Adrenal gland (tissue), 5 donors: ENCODE measurements at regions not wholly inside any gene's neighbourhood (a gene's known extent, or its start where the extent isn't known, plus 50 kb on each side); places are given as distances from the start of the nearest gene placed in this dataset.

ENCODE experiments used
- CTCF ChIP-seq, 6 experiments: fragments of 450-650 bp in 4 of 6; fragments of 200-600 bp in 2 of 6; sonication (generic) in 1 of 6; IDR thresholded peaks; 1 replicate in 5 of 6; 2 replicates in 1 of 6; pipeline versions ENCODE4 v1.5.1 to v1.8.0; 2016 to 2021; ENCODE audit warnings: antibody characterized with exemption in 6 of 6, mild to moderate bottlenecking in 2 of 6, moderate library complexity in 1 of 6
- POLR2A ChIP-seq, 2 donors: fragments of 450-650 bp; IDR thresholded peaks; one replicate each; pipeline ENCODE4 v1.6.1; 2017; ENCODE audit warnings: antibody characterized with exemption in 2 of 2, mild to moderate bottlenecking in 2 of 2, moderate library complexity in 1 of 2
- donor health status: DM: no; HTN: no; CAD: no.

- TF ChIP-seq CTCF (IDR thresholded peaks at IDR 0.05) (no peak), POLR2A (IDR thresholded peaks at IDR 0.05) (no peak)
These were observed 461.4 kb downstream of the SPATA31D1 start for GRCh38 chr9:82449986-82450385.
